Astrocyte of the cerebellum (primary cell): ENCODE measurements at regions not wholly inside any gene's neighbourhood (a gene's known extent, or its start where the extent isn't known, plus 50 kb on each side); places are given as distances from the start of the nearest gene placed in this dataset.
"Not testable (repeated sequence)": the region's sequence is repeated elsewhere in the genome, so short reads cannot be mapped to it uniquely, and the experiment has no call there.

Experiments used
- DNase-seq: peaks from one replicate; pipeline ENCODE4 v3.0.0-alpha.2; 2011; ENCODE audit warnings: low read depth
- H3K4me3 ChIP-seq: 2 replicates; pipeline ENCODE4 v1.5.1; 2011; ENCODE audit warnings: mild to moderate bottlenecking, low read depth, low read length, moderate library complexity
- in situ Hi-C: cut with HindIII; loops from 2 replicates; pipeline ENCODE4 v1.10.0; 2017; ENCODE audit warnings: low sequenced_read_pairs
- TF ChIP-seq, protein P1 (sequence below): IDR thresholded peaks from 2 replicates; pipeline ENCODE4 v1.5.1; 2012; ENCODE audit warnings: low read length, low read depth, moderate library complexity, mild to moderate bottlenecking; ENCODE audit errors: missing control alignments

- in situ Hi-C loops: no loop called here
- TF ChIP-seq, protein P1, sequence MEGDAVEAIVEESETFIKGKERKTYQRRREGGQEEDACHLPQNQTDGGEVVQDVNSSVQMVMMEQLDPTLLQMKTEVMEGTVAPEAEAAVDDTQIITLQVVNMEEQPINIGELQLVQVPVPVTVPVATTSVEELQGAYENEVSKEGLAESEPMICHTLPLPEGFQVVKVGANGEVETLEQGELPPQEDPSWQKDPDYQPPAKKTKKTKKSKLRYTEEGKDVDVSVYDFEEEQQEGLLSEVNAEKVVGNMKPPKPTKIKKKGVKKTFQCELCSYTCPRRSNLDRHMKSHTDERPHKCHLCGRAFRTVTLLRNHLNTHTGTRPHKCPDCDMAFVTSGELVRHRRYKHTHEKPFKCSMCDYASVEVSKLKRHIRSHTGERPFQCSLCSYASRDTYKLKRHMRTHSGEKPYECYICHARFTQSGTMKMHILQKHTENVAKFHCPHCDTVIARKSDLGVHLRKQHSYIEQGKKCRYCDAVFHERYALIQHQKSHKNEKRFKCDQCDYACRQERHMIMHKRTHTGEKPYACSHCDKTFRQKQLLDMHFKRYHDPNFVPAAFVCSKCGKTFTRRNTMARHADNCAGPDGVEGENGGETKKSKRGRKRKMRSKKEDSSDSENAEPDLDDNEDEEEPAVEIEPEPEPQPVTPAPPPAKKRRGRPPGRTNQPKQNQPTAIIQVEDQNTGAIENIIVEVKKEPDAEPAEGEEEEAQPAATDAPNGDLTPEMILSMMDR: no peak
- H3K4me3 ChIP-seq: no peak overlapping the region
- DNase-seq: no peak
These were observed 86.4 kb downstream of the POLR2M start for GRCh38 chr15:57792724-57793449.

- TF ChIP-seq, protein P1: no peak
- no peak overlapping the region for H3K4me3 ChIP-seq
- in situ Hi-C loops: no loop called here
- DNase-seq: no peak
These were observed 88.7 kb downstream of the POLR2M start for GRCh38 chr15:57795261-57795660.

- TF ChIP-seq, protein P1: no peak
- in situ Hi-C loops: no loop called here
- no peak overlapping the region for H3K4me3 ChIP-seq
- no peak for DNase-seq
These were observed 89.6 kb downstream of the POLR2M start for GRCh38 chr15:57796146-57796545.

- TF ChIP-seq, protein P1: no peak
- DNase-seq: no peak
- H3K4me3 ChIP-seq: no peak overlapping the region
- in situ Hi-C loops: no loop called here
These were observed 90.6 kb downstream of the POLR2M start for GRCh38 chr15:57797110-57797509.

DNA sequence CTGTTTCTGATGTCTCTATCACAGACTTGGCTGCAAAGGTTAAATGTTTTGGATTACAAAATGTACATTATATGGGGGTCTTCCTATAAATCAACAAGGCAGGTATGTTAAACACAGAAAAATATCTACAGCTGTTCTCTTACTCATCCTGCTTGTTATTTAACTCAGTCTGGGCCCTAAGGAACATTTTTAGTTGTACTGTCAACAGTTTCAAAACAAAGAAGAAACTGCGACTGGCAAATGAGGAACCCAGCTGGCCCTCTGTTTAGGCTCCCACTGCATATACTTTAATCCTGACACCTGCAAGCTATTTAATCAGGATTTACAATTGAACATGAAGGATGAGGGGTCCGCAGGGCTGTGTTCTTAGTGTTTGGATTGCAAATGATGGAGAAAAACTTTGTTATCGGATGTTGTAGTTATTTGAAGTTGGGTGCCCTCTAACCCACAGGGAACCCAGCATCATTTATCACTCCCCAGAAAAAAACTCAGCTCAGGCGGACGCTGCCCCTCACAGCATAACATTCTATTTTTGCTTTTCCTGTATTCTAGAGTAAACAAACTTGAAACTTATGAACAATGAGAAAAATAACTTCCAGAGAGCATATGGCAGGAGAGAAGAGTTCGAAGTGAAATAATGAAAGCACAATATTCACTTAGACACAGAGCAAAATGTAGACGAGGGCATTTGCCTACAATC, 91.2 kb downstream of the POLR2M start:
- no peak for DNase-seq
- in situ Hi-C loops: no loop called here
- TF ChIP-seq, protein P1: no peak
- H3K4me3 ChIP-seq: no peak overlapping the region

DNA sequence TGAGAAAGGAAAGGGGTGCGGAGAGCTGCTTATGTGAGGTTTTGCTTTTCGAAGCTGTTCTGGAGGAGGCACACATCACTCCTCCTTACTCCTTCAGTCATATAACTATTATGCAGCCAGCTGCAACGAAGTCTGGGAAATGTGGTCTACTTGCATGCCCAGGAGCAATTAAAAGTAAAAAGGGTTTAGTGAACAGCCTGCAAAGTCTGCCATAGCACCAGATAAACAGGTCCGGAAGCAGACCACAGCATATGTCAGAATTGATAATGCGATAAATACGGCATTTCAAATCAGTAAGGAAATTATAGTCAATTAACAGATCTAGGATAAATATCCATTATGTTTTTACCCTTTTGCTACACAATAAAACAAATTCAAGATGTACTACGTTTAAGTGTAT, 99.5 kb downstream of the POLR2M start:
- TF ChIP-seq, protein P1: no peak
- no peak overlapping the region for H3K4me3 ChIP-seq
- in situ Hi-C loops: no loop called here
- DNase-seq: no peak

GRCh38 chr15:57809285-57809684, 102.8 kb downstream of the POLR2M start:
- DNase-seq, H3K4me3 ChIP-seq, in situ Hi-C loops: not testable (repeated sequence)
